Esophagus squamous epithelium (tissue), 5 donors: ENCODE measurements at regions not wholly inside any gene's neighbourhood (a gene's known extent, or its start where the extent isn't known, plus 50 kb on each side); places are given as distances from the start of the nearest gene placed in this dataset.

ENCODE experiments used
- DNase-seq: peaks from one replicate; lab custom pipeline; 2025; lab: John Stamatoyannopoulos, UW
- H3K27ac ChIP-seq, 4 donors: fragments of 200-600 bp; sonication (generic); one replicate each; pipeline ENCODE4 v1.5.1; 2016 to 2019; ENCODE audit warnings: mild to moderate bottlenecking in 1 of 4
- H3K27me3 ChIP-seq, 4 donors: fragments of 200-600 bp; sonication (generic); 1 replicate in 3 of 4; 2 replicates in 1 of 4; pipeline versions ENCODE4 v1.5.1 to v1.6.0; 2017 to 2021; ENCODE audit warnings: antibody characterized with exemption in 1 of 4
- H3K36me3 ChIP-seq, 3 donors: fragments of 200-600 bp; sonication (generic); one replicate each; pipeline ENCODE4 v1.5.1; 2016 to 2019
- H3K4me1 ChIP-seq, 3 donors: fragments of 200-600 bp; sonication (generic); one replicate each; pipeline ENCODE4 v1.5.1; 2017 to 2019
- H3K4me3 ChIP-seq, 4 donors: fragments of 200-600 bp; sonication (generic); 1 replicate in 3 of 4; 2 replicates in 1 of 4; pipeline ENCODE4 v1.5.1; 2016 to 2019; ENCODE audit warnings: mild to moderate bottlenecking in 2 of 4, moderate library complexity in 1 of 4
- H3K9me3 ChIP-seq, 3 donors: fragments of 200-600 bp; sonication (generic); one replicate each; pipeline ENCODE4 v1.5.1; 2016 to 2019
- POLR2A ChIP-seq, 4 donors: fragments of 450-650 bp; IDR thresholded peaks; one replicate each; pipeline ENCODE4 v1.6.1; 2017; ENCODE audit warnings: antibody characterized with exemption in 4 of 4, mild to moderate bottlenecking in 4 of 4, moderate library complexity in 3 of 4
- WGBS, 2 donors: methylation state at CpG; one replicate each; pipeline ENCODE4 v1.1.5; 2018; 5-methylcytosine and 5-hydroxymethylcytosine counted together
- intact Hi-C: fragments of 100-400 bp; cut with DNase I; formaldehyde crosslinking; loops from one replicate; pipeline ENCODE4 v1.15.0; 2022
- TF ChIP-seq, protein P1 (sequence below), 6 experiments: fragments of 450-650 bp in 4 of 6; fragments of 200-600 bp in 2 of 6; sonication (generic) in 2 of 6; IDR thresholded peaks; one replicate each; pipeline ENCODE4 v1.5.1; 2016 to 2019; ENCODE audit warnings: antibody characterized with exemption in 6 of 6, mild to moderate bottlenecking in 4 of 6, moderate library complexity in 4 of 6
- donor health status: DM: yes; HTN: yes; CAD: no.

DNA sequence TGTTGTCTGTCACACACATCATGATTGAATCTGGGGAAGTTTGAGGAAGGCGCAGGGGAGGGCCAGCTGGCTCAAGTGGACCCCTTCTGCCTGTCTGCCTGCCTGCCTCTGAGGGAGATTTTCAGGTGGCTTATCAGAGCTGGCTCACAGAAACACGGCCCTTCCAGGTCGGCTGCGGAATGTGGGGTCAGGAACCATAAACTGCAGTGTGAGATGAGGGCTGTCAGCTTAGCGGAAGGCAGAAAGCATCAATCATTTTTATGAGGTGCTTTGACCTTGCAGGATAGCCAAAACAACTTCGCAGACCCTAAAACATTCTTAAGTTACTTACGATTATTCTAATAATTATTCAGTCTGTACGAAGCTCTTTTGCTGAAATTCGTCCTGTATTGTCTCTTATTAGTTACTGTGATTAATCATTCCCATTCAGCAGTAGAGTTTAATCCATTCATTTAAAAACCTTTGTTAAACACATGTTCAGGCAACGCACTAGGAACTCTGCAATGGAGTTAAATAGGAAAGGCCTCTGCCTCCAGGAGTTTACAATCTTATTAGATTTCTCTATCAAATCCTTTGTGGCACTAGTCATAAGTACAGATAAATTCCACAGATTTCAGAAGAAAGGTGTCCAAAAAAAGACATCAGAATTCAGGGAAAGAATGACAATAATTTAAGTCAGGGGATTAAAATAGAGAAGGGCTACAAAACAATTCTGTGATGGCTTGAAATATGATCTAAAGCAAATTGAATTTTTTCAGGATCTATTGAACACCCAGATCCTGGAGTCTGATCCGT, 371.6 kb downstream of the HRH4 start:
- intact Hi-C loops: no loop called here
- no peak for DNase-seq
- WGBS, 2 donors: 25 to 33% methylated on average over 8 to 10 of the region's 11 CpGs
- H3K36me3 ChIP-seq: no peaks in the 10 kb centered on the region
- H3K27ac ChIP-seq: no peak overlapping the region
- no peak for TF ChIP-seq POLR2A (IDR thresholded peaks at IDR 0.05)
- TF ChIP-seq, protein P1, sequence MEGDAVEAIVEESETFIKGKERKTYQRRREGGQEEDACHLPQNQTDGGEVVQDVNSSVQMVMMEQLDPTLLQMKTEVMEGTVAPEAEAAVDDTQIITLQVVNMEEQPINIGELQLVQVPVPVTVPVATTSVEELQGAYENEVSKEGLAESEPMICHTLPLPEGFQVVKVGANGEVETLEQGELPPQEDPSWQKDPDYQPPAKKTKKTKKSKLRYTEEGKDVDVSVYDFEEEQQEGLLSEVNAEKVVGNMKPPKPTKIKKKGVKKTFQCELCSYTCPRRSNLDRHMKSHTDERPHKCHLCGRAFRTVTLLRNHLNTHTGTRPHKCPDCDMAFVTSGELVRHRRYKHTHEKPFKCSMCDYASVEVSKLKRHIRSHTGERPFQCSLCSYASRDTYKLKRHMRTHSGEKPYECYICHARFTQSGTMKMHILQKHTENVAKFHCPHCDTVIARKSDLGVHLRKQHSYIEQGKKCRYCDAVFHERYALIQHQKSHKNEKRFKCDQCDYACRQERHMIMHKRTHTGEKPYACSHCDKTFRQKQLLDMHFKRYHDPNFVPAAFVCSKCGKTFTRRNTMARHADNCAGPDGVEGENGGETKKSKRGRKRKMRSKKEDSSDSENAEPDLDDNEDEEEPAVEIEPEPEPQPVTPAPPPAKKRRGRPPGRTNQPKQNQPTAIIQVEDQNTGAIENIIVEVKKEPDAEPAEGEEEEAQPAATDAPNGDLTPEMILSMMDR (IDR thresholded peaks at IDR 0.05): no peak
- peaks cover 0 to 17% (median 0%) of the 10 kb centered on the region in 3 donors for H3K4me1 ChIP-seq
- no peaks in the 10 kb centered on the region for H3K9me3 ChIP-seq
- peaks cover 0 to 38% (median 0%) of the 10 kb centered on the region in 4 donors for H3K27me3 ChIP-seq
- no peak overlapping the region for H3K4me3 ChIP-seq

DNA sequence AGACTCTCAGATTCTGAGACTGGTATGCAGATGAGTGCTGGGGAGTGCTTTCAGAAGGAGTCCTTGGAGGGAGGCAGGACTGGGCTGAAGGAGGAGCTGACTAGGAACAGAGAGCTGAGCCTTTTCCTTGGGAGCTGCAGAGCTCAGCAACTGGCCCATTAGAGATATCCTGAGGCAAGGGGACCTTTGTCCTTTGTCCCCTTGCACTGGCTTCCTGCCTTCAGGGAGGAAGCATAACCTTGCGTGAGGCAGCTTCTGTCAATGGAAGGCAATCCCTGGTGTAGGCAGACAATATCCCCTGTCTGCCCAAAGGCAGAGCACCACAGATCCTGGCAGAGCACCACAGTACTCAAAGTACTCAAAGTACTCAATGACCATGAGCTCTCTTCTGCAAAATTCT, 375.3 kb downstream of the HRH4 start:
- intact Hi-C loops: no loop called here
- 100% methylated on average over 1 of the region's 1 CpG; no CpG with 5 or more reads in 1 of the 2 donors for WGBS, 2 donors
- no peaks in the 10 kb centered on the region for H3K36me3 ChIP-seq
- H3K4me3 ChIP-seq: no peak overlapping the region
- H3K4me1 ChIP-seq: peaks cover 0 to 20% (median 0%) of the 10 kb centered on the region in 3 donors
- no peak for TF ChIP-seq POLR2A (IDR thresholded peaks at IDR 0.05)
- TF ChIP-seq, protein P1 (IDR thresholded peaks at IDR 0.05): no peak
- H3K27me3 ChIP-seq: peaks cover 0 to 35% (median 0%) of the 10 kb centered on the region in 4 donors
- no peak for DNase-seq
- no peak overlapping the region for H3K27ac ChIP-seq
- H3K9me3 ChIP-seq: no peaks in the 10 kb centered on the region

DNA sequence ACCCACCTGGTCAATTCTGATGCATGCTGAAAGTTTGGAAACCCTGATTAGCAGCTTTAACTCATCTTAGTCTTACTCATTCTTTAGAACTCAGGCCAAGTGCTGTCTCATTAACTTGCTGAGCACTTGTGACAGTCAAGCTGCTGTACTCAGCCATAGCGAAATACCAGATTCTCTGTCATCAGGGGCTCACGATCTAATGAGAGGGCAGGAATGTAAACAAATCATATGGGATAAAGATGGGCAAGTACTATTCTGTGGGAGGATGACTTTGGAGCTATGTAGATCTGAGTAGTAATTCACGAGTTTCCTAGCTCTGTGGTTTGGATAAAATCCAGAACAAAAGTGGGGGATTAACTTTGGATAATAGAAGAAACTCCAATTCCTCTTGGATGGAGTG, 376.6 kb downstream of the HRH4 start:
- H3K27ac ChIP-seq: no peak overlapping the region
- peaks cover 0 to 13% (median 0%) of the 10 kb centered on the region in 3 donors for H3K4me1 ChIP-seq
- no peak for TF ChIP-seq POLR2A (IDR thresholded peaks at IDR 0.05)
- TF ChIP-seq, protein P1 (IDR thresholded peaks at IDR 0.05): no peak
- WGBS, 2 donors: 24 to 33% methylated on average over 3 of the region's 3 CpGs
- no peak for DNase-seq
- no peaks in the 10 kb centered on the region for H3K36me3 ChIP-seq
- peaks cover 0 to 26% (median 0%) of the 10 kb centered on the region in 4 donors for H3K27me3 ChIP-seq
- H3K9me3 ChIP-seq: no peaks in the 10 kb centered on the region
- H3K4me3 ChIP-seq: no peak overlapping the region
- intact Hi-C loops: no loop called here

DNA sequence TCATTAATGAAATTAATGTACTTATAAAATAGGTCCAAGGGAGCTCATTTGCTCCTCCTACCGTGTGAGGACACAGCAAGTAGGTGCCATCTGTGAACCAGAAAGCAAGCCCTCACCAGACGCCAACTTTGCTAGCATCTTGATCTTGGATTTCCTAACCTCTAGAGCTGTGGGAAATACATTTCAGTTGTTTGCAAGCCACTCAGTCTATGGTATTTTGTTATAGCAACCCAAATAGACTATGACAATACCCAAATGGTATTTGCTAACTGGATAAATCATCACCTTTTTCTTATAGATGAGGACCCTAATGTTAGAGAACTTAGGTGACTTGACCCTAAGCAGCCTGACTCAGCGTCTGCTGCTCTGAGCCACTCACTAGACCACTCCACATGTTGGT, 379.6 kb downstream of the HRH4 start:
- DNase-seq: no peak
- no peak overlapping the region for H3K4me3 ChIP-seq
- no peak overlapping the region for H3K27ac ChIP-seq
- TF ChIP-seq, protein P1 (IDR thresholded peaks at IDR 0.05): no peak
- TF ChIP-seq POLR2A (IDR thresholded peaks at IDR 0.05): no peak
- H3K9me3 ChIP-seq: no peaks in the 10 kb centered on the region
- H3K4me1 ChIP-seq: peaks cover 0 to 7% (median 0%) of the 10 kb centered on the region in 3 donors
- H3K36me3 ChIP-seq: no peaks in the 10 kb centered on the region
- WGBS, 2 donors: 89 to 96% methylated on average over 3 of the region's 3 CpGs
- intact Hi-C loops: no loop called here
- H3K27me3 ChIP-seq: peaks cover 0 to 14% (median 0%) of the 10 kb centered on the region in 4 donors

DNA sequence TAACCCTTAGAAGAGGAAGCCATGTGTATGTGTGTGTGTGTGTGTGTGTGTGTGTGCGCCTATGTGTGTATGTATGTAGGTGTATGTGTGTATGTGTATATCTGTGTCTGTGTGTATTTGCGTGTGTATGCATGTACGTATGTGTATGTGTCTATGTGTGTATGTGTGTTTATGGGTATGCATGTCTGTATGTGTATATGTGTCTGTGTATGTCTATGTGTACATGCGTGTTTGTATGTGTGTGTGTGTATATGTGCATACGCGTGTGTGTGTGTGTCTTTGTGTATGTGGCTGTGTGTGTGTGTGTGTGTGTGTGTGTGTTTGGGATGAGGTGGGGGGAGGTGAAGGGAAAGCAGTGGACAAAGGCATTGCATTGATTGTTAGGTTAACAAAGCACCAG, 380.2 kb downstream of the HRH4 start:
- intact Hi-C loops: no loop called here
- TF ChIP-seq POLR2A (IDR thresholded peaks at IDR 0.05): no peak
- TF ChIP-seq, protein P1 (IDR thresholded peaks at IDR 0.05): no peak
- WGBS, 2 donors: 81 to 91% methylated on average over 5 to 6 of the region's 6 CpGs

More for the DNA sequence above, 380.2 kb downstream of the HRH4 start:
- no peak overlapping the region for H3K4me3 ChIP-seq
- H3K36me3 ChIP-seq: no peaks in the 10 kb centered on the region
- DNase-seq: no peak
- no peak overlapping the region for H3K27ac ChIP-seq
- peaks cover 0 to 7% (median 0%) of the 10 kb centered on the region in 3 donors for H3K4me1 ChIP-seq
- peaks cover 0 to 8% (median 0%) of the 10 kb centered on the region in 4 donors for H3K27me3 ChIP-seq
- no peaks in the 10 kb centered on the region for H3K9me3 ChIP-seq
